ENCODE measurements at regions not wholly inside any gene's neighbourhood (a gene's known extent, or its start where the extent isn't known, plus 50 kb on each side); places are given as distances from the start of the nearest gene placed in this dataset.
A peak's percentile ranks its signal among the peaks of the same experiment; 100 is the strongest.
"Not testable (repeated sequence)": the region's sequence is repeated elsewhere in the genome, so short reads cannot be mapped to it uniquely, and the experiment has no call there.

GRCh38 chr13:110017379-110017778, 231.0 kb upstream of the IRS2 start:
- intact Hi-C loops (cut with DNase I), result no loop called here
- ATAC-seq (ENCODE audit: poor library complexity) (no peak), DNase-seq (no peak)

GRCh38 chr13:110015253-110015652, 228.9 kb upstream of the IRS2 start:
- no peak for ATAC-seq (ENCODE audit: poor library complexity)
- DNase-seq, result no peak
- intact Hi-C loops (cut with DNase I), result no loop called here

DNA sequence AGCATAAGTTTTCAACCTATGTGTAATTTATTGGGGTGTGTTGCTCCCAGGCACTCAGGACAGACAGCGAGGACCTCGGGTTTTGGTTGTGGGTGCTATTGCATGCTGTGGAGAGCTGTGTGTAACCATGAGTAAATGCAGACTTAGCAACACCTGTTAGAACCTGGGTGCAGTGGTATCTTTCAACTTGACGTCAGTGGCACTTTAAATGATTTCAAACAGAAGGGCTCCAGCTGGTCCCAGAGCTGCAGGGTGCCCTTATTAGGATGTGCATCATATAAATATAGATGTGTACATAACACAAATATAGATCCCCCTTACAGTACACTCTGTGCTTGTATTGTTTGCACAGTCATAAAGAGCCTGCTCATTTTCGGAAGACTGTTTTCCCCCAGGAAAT, 228.3 kb upstream of the IRS2 start:
- ATAC-seq (ENCODE audit: poor library complexity) (peak; percentile 45), DNase-seq (no peak)
- intact Hi-C loops (cut with DNase I), result no loop called here

GRCh38 chr13:110012102-110012739, 225.8 kb upstream of the IRS2 start:
- intact Hi-C loops (cut with DNase I), result no loop called here
- ATAC-seq (ENCODE audit: poor library complexity) (no peak), DNase-seq (no peak)

DNA sequence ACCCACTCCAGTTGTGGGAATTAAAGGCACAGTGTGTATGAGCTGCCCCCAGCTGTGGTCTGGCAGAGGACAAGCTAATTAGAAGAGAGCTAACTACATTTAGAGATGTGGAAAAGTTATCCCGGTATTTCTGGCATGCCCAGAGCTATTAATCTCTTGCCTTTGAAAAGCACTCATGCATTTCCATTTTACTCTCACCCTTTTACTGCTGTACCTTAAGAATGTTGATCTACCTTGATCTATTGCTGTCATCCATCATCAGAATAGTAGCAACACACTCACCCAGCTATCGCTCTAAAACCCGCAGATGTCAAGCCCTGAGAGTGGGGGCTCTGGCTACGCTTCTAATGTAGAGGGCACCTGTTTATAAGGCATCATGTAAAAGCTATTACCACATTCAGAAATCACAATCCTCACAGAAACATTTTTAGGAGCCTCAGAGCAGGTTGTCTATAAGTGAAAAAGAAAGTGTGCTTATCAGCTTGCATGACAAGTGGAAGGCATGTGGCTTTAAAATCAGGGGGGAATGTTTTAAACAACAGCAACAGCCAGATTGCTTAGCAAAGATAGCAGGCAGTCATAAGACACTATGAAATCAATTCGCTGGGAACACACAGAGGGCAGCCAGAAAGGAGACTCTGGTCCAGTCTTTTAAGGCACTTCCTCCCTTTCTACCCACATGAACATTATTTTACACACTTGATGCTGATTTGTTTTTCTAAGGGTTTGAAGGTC, 224.2 kb upstream of the IRS2 start:
- DNase-seq, result no peak
- ATAC-seq (ENCODE audit: poor library complexity), result no peak
- intact Hi-C loops (cut with DNase I), result no loop called here

DNA sequence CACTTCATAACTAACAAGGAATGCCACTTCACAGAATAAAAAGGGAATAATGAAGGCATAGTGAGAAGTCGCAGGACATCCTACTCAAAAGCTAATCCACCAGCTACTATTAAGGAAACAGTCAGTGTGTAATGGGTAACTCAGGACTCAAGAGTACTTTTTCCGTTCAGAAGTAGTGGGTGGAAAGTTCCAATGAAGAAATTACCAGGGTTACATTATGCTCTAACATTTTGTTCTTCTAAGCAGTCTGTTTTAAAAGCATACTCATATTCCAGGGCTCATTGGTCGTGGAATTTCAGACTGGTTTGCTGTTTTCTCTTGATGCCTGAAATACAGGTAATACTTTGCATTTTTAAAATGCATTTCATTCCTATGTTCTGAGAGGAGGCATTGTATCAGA, 222.4 kb upstream of the IRS2 start:
- ATAC-seq (ENCODE audit: poor library complexity) (no peak), DNase-seq (no peak)
- intact Hi-C loops (cut with DNase I), result no loop called here

GRCh38 chr13:110006304-110006703, 219.9 kb upstream of the IRS2 start:
- intact Hi-C loops (cut with DNase I), result no loop called here
- DNase-seq (no peak), ATAC-seq (ENCODE audit: poor library complexity) (no peak)

GRCh38 chr13:110005563-110005962, 219.2 kb upstream of the IRS2 start:
- ATAC-seq (ENCODE audit: poor library complexity) (no peak), DNase-seq (no peak)
- intact Hi-C loops (cut with DNase I), result no loop called here

GRCh38 chr13:110004814-110005213, 218.4 kb upstream of the IRS2 start:
- intact Hi-C loops (cut with DNase I), result no loop called here
- ATAC-seq (ENCODE audit: poor library complexity) (no peak), DNase-seq (no peak)

GRCh38 chr13:110001670-110002275, 215.4 kb upstream of the IRS2 start:
- intact Hi-C loops (cut with DNase I), result no loop called here
- DNase-seq, result no peak
- no peak for ATAC-seq (ENCODE audit: poor library complexity)

DNA sequence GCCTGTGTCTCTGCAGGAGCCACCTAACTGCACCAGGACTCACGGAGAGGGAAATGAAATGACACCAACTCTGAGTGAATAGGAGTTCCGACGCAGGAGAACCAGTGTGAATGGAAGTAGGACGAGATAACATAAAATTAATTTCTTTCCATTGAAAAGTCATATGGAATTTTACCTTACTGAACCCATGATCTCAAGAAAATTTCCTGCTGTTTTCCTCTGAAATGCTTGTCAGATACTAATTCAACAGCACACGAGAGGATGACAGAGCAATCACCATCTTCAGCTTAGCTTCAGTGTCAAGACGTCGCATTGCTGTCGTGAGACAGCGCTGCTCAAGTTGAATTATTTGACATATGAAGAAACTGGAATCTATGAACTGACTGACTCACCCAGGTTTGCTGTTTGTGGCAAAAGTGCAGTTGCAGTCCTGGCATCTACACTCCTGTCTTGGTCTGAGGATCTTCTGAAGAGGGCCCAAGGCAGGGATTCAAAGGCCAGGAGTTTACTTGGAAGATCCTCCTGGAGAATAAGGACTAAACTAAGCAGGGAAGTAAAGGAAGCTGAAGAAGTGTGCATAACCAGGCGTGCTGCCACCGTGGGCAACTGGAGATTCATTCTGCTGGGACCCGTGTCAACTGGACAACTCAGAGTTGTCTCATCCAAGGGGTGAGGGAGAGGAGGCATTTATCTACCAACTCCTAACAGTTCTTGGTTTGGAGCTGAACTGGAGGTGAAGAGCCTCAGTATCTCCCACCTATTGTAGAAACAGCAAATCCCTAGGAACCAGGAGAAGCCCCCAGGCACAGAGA, 214.4 kb upstream of the IRS2 start:
- intact Hi-C loops (cut with DNase I), result no loop called here
- ATAC-seq (ENCODE audit: poor library complexity), result no peak
- DNase-seq, result no peak

DNA sequence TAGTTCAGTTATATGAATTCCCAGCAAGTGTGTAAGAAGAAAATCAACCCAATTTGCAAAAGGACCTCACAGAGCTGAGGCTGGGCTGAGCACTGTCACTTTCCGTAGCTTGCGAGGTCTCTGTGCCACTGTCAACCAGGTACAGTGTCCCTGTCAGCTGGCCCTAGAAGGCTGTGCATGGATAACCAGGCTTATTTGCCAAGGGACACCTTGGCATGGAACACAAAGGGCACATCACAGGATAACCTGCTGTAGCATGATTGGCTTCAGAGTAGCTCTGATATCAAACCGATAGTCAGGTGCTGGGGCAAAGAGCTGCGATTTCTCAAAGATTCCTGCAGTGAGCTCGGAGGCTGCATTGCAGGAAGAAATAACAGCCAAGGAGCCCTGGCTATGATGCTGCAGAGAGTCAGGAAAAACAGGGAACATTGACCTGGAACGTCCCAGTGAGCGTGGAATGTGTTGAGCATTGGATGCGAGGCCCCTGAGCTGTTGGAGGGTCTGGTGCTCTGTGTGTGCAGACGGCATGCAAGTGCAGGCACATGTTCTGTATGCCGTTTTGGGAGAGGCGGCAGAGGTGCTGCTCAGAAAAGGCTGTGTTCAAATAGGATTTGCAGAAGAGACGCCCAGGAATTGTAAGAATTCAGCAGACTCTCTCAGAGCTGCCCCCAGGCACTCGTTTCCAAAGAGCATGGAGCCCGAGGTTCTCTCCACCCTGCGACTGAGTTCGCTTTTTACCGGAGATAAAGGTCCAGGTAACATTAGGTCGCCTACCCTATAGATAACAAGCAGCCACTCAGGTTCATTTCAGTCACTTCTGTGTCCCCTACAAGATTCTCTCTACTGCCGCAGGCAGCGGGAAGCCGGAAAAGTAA, 213.5 kb upstream of the IRS2 start:
- intact Hi-C loops (cut with DNase I), result no loop called here
- ATAC-seq (ENCODE audit: poor library complexity) (no peak), DNase-seq (no peak)

DNA sequence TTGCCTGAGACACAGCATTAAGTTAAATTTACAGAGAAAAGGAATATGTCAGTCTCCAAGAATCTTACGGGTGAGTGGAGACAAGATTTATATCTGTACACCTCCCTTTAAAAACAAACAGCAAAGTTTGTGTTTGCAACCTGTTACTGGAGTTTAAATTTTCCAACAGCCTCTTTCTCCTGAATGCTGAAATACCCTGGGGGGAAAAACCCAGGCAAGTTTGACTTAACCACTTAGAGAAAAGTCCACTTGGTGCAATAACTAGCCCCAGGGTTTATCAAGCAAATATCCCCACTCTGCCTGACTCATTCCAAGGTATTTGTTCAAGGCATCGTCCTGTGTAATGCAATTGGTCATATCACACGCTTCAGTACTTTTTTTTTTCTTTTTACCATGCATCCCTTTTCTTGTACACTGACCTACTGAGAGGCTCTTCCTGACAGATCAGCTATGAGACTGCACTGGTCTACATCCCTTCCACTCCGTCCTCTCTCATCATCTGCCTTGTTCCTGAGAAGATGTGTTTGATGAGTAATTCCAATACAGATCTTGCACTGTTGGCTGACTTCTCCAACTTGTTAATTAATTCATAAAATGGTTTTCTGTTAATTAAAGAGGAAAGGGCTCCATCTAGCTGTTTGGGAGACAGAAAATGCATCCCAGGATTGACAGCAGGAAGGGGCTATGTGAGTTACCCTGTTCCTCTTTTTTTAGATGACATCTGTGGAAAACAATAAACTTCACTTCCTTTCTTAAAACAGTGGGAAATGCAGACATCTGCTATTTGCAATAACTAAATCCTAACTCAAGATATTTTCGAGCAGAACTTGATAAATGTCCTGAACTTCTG, 212.5 kb upstream of the IRS2 start:
- ATAC-seq (ENCODE audit: poor library complexity) (peak; percentile 59), DNase-seq (no peak)
- intact Hi-C loops (cut with DNase I), result no loop called here

DNA sequence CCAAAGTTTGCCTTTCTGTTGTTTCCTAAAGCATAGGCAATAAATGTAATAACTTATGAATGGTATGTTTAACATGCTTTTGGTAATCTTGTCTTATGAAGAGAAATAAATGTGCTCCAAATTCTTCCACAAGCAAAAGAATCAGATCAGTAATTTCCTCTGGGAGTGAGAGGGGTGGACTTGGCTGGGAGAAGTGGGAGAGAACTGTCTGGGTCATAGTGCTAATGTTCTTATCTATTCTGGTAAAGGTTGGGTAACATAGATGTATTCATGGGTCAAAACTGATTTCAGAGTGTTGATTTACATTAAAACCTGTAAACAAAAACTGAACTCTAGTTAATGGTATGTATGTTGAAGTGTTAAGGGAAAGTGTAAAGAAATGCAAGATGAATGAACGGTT, 211.7 kb upstream of the IRS2 start:
- ATAC-seq (ENCODE audit: poor library complexity), result peak; percentile 59
- intact Hi-C loops (cut with DNase I), result no loop called here
- DNase-seq, result no peak

- DNase-seq; ATAC-seq (ENCODE audit: poor library complexity); intact Hi-C loops (cut with DNase I): not testable (repeated sequence)
Measured at GRCh38 chr13:109997056-109997595, 210.7 kb upstream of the IRS2 start.

DNA sequence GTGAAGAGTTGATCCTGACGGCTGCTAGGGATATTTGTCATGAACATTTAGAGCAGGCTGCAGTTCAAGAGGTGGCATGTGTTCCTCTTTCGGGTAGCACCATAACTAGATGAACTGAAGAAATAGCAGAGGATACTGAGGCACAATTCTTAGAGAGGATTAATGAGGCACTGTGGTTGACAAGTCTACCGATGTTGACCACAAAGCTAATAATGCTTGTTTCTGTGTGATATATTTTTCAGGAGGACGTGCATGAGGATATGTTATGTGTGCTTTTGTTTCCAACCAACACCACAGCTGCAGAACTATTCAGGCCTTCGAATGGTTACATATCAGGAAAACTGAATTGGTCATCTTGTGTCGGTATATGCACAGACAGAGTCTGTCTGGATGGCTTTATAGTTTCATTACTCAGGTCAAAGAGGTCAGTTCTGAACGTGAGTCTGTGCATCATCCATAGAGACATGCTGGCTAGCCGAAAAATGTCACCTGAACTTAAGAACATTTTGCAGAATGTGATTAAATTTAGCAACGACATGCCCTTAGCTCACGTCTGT, 210.1 kb upstream of the IRS2 start:
- DNase-seq, result no peak
- intact Hi-C loops (cut with DNase I), result no loop called here
- ATAC-seq (ENCODE audit: poor library complexity), result no peak

GRCh38 chr13:109995578-109995977, 209.2 kb upstream of the IRS2 start:
- DNase-seq, result no peak
- intact Hi-C loops (cut with DNase I), result no loop called here
- ATAC-seq (ENCODE audit: poor library complexity), result no peak
